ENCODE measurements at regions not wholly inside any gene's neighbourhood (a gene's known extent, or its start where the extent isn't known, plus 50 kb on each side); places are given as distances from the start of the nearest gene placed in this dataset.

DNA sequence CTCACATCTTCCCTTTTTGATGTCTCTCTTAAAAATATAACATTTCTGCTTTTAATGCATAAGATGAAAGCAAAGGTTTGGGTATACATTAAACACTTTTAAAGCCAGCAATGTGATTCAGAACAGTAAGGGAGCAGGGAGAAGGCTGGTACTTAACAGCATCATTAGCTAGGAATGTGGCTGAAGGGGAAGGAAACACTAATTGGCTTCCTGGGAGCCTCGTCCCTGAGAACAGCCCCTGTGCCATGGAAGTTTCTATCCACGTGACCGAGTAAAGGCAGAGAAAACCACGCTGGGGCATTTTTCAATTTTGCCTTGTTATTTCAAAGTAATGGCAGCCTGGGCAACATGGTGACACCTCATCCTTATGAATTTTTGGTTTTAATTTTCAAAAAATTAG lies 109.2 kb upstream of the GPC1 start:
- peaks cover 0 to 38% (median 0%) of the 10 kb centered on the region in 4 donors for H3K27me3 ChIP-seq
- H3K4me1 ChIP-seq, result peaks cover 4 to 10% (median 7%) of the 10 kb centered on the region in 4 donors
- TF ChIP-seq, protein P1, sequence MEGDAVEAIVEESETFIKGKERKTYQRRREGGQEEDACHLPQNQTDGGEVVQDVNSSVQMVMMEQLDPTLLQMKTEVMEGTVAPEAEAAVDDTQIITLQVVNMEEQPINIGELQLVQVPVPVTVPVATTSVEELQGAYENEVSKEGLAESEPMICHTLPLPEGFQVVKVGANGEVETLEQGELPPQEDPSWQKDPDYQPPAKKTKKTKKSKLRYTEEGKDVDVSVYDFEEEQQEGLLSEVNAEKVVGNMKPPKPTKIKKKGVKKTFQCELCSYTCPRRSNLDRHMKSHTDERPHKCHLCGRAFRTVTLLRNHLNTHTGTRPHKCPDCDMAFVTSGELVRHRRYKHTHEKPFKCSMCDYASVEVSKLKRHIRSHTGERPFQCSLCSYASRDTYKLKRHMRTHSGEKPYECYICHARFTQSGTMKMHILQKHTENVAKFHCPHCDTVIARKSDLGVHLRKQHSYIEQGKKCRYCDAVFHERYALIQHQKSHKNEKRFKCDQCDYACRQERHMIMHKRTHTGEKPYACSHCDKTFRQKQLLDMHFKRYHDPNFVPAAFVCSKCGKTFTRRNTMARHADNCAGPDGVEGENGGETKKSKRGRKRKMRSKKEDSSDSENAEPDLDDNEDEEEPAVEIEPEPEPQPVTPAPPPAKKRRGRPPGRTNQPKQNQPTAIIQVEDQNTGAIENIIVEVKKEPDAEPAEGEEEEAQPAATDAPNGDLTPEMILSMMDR (IDR thresholded peaks at IDR 0.05), result no peak
- TF ChIP-seq POLR2AphosphoS5 (IDR thresholded peaks at IDR 0.05), result no peak
- no peak for TF ChIP-seq POLR2A (IDR thresholded peaks at IDR 0.05; ENCODE audit: low read depth)
- H3K27ac ChIP-seq (replicated peaks in 1 of 4), result no peak overlapping the region
- no peak for DNase-seq (ENCODE audit: extremely low spot score)
- H3K36me3 ChIP-seq, result no peaks in the 10 kb centered on the region
- intact Hi-C loops (cut with DNase I), result no loop called here
- 71% methylated on average over 4 of the region's 4 CpGs for WGBS
- no peaks in the 10 kb centered on the region for H3K9me3 ChIP-seq
- H3K4me3 ChIP-seq, result no peak overlapping the region

DNA sequence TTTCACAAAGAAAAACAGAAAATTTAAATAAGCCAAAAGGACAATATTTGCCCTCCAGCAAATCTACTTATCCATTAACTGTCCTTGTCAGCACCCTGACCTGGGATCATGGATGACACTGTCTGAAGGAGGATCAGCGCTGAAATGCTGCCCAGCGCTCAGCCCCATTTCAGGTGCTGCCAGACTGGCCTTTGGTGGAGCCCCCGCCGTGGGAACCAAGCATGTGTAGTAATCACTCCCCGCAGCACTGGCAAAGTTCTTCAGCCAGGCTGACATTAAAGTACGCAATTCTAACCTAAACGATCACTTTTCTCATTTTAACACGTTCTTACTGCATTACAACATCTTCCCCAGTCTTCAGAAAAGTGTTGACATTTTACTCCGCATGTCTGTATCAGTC lies 108.6 kb upstream of the GPC1 start:
- intact Hi-C loops (cut with DNase I), result no loop called here
- Histone ChIP-seq H3K27ac (replicated peaks in 1 of 4) (no peak overlapping the region), H3K27me3 (peaks cover 0 to 38% (median 0%) of the 10 kb centered on the region in 4 donors), H3K4me3 (no peak overlapping the region), H3K36me3 (no peaks in the 10 kb centered on the region), H3K4me1 (peaks cover 4 to 10% (median 7%) of the 10 kb centered on the region in 4 donors), H3K9me3 (peaks cover 0 to 5% (median 0%) of the 10 kb centered on the region in 4 donors)
- no peak for DNase-seq (ENCODE audit: extremely low spot score)
- no peak for TF ChIP-seq EP300 (IDR thresholded peaks at IDR 0.05)
- TF ChIP-seq POLR2A (IDR thresholded peaks at IDR 0.05; ENCODE audit: low read depth), result no peak
- 82% methylated on average over 9 of the region's 9 CpGs for WGBS

DNA sequence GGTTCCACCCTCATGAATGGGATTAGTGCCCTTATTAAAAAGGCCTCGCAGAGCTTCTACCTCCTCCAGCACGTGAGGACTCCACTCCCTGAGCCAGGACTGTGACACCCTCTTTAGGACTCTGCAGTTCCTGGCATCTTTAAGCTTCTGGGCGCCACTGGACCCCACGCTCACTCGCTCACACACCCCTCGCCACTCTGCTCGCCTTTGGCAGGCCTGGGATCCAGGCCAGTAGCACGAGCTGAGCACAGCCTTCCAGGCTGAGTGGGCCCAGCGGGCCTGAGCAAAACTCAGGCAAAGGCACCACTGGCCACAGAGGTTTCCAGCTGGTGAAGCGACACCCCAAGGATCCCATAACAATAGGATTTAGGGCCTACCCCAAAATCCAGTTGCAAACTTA lies 107.9 kb upstream of the GPC1 start:
- DNase-seq (ENCODE audit: extremely low spot score), result no peak
- WGBS, result 96% methylated on average over 8 of the region's 10 CpGs
- no peak overlapping the region for H3K27ac ChIP-seq (replicated peaks in 1 of 4)

DNA sequence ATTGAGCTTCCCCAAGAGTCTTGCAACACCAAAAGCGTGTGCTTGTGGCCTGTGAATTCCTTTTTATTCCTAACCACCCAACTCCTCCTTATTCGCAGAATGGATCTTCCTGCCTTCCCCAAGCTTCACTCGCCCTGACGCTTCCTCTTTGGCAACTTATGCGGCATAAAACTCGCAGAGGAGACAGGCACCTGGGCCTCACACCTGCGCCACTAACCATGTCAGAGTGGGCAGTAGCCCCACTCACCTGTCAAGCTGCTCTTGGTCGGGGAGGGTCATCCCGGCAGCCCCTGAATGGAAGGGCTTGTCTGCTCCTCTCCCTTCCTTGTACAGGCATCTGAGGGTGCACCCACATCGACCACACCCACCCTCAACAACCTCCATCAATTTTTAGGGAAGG lies 106.9 kb upstream of the GPC1 start:
- Histone ChIP-seq H3K27ac (replicated peaks in 1 of 4) (no peak overlapping the region), H3K4me3 (no peak overlapping the region), H3K9me3 (peaks cover 0 to 8% (median 0%) of the 10 kb centered on the region in 4 donors), H3K4me1 (peaks cover 4 to 10% (median 7%) of the 10 kb centered on the region in 4 donors), H3K36me3 (no peaks in the 10 kb centered on the region), H3K27me3 (peaks cover 0 to 26% (median 0%) of the 10 kb centered on the region in 4 donors)
- TF ChIP-seq, protein P1 (IDR thresholded peaks at IDR 0.05), result no peak
- TF ChIP-seq POLR2AphosphoS5 (IDR thresholded peaks at IDR 0.05) (no peak), EP300 (IDR thresholded peaks at IDR 0.05) (no peak), POLR2A (IDR thresholded peaks at IDR 0.05; ENCODE audit: low read depth) (no peak)
- DNase-seq (ENCODE audit: extremely low spot score), result no peak
- 90% methylated on average over 10 of the region's 10 CpGs for WGBS
- intact Hi-C loops (cut with DNase I), result no loop called here

More for the DNA sequence above, 107.9 kb upstream of the GPC1 start:
- Histone ChIP-seq H3K9me3 (peaks cover 0 to 8% (median 0%) of the 10 kb centered on the region in 4 donors), H3K36me3 (no peaks in the 10 kb centered on the region), H3K4me1 (peaks cover 4 to 10% (median 7%) of the 10 kb centered on the region in 4 donors), H3K27me3 (peaks cover 0 to 33% (median 0%) of the 10 kb centered on the region in 4 donors), H3K4me3 (no peak overlapping the region)
- intact Hi-C loops (cut with DNase I), result no loop called here
- TF ChIP-seq EP300 (IDR thresholded peaks at IDR 0.05), result no peak
- no peak for TF ChIP-seq POLR2AphosphoS5 (IDR thresholded peaks at IDR 0.05)
- TF ChIP-seq, protein P1 (IDR thresholded peaks at IDR 0.05), result no peak
- TF ChIP-seq POLR2A (IDR thresholded peaks at IDR 0.05; ENCODE audit: low read depth), result no peak

DNA sequence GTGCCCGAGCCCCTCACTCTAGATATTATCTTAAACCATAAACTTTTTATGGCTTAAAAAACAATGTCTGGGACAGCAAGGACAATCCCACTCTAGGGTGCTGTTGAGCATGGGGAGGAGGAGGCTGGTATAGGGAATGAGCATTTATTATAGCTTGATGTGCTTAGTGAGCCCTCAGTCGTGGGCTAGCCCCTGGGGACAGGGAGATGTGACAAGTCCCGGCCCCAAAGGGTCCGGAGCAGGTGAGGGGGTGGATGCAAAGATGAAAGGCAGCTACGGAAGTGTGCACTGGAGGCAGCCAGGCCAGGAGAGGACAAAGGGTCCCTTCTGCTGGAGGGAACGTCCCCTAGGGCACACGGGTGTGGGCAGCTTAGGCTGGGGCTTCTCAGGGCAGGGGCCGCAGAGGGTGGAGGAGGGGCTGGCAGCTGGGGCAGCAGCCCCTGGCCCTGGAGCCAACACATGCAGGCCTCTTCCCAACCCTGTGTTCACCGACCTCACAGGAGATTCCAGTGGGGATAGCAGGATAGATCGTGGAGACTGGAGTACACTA lies 106.3 kb upstream of the GPC1 start:
- no peak for DNase-seq (ENCODE audit: extremely low spot score)
- intact Hi-C loops (cut with DNase I), result no loop called here
- H3K27me3 ChIP-seq, result peaks cover 0 to 19% (median 0%) of the 10 kb centered on the region in 4 donors
- no peak overlapping the region for H3K27ac ChIP-seq (replicated peaks in 1 of 4)
- no peaks in the 10 kb centered on the region for H3K36me3 ChIP-seq
- peaks cover 0 to 8% (median 0%) of the 10 kb centered on the region in 4 donors for H3K9me3 ChIP-seq
- WGBS, result 81% methylated on average over 10 of the region's 10 CpGs
- H3K4me3 ChIP-seq, result no peak overlapping the region
- TF ChIP-seq, protein P1 (IDR thresholded peaks at IDR 0.05), result no peak
- no peak for TF ChIP-seq POLR2AphosphoS5 (IDR thresholded peaks at IDR 0.05)
- no peak for TF ChIP-seq POLR2A (IDR thresholded peaks at IDR 0.05; ENCODE audit: low read depth)
- peaks cover 4 to 10% (median 7%) of the 10 kb centered on the region in 4 donors for H3K4me1 ChIP-seq
